ENCODE measurements at regions not wholly inside any gene's neighbourhood (a gene's known extent, or its start where the extent isn't known, plus 50 kb on each side); places are given as distances from the start of the nearest gene placed in this dataset.

- no peaks in the 10 kb centered on the region for H3K36me3 ChIP-seq (replicated peaks; ENCODE audit: low read depth, low read length)
- no peak overlapping the region for H3K27ac ChIP-seq (ENCODE audit: low read length)
- H3K9me3 ChIP-seq (ENCODE audit: insufficient read depth, low read length): no peaks in the 10 kb centered on the region
- no peak overlapping the region for H3K4me2 ChIP-seq (ENCODE audit: low read length)
- H2AFZ ChIP-seq (ENCODE audit: low read depth, low read length): no peak overlapping the region
- H3K9ac ChIP-seq (ENCODE audit: low read length): no peak overlapping the region
- TF ChIP-seq EZH2phosphoT487 (IDR thresholded peaks at IDR 0.05; ENCODE audit: low read depth) (no peak), CTCF (IDR thresholded peaks at IDR 0.05; ENCODE audit: low read depth, low read length) (no peak)
- H3K4me1 ChIP-seq (ENCODE audit: low read length): no peaks in the 10 kb centered on the region
- H3K27me3 ChIP-seq (ENCODE audit: low read depth, low read length): no peaks in the 10 kb centered on the region
- H4K20me1 ChIP-seq (ENCODE audit: insufficient read depth, low read length): no peaks in the 10 kb centered on the region
- no peaks in the 10 kb centered on the region for H3K79me2 ChIP-seq (ENCODE audit: low read length)
- no peak overlapping the region for H3K4me3 ChIP-seq (ENCODE audit: low read length)
Measured at GRCh38 chr13:61738236-61738750, 322.6 kb upstream of the PCDH20 start.

GRCh38 chr13:61734683-61735082 is 319.0 kb upstream of the PCDH20 start:
- H2AFZ ChIP-seq (ENCODE audit: low read depth, low read length): no peak overlapping the region
- H4K20me1 ChIP-seq (ENCODE audit: insufficient read depth, low read length): no peaks in the 10 kb centered on the region
- no peak overlapping the region for H3K9ac ChIP-seq (ENCODE audit: low read length)
- H3K4me1 ChIP-seq (ENCODE audit: low read length): no peaks in the 10 kb centered on the region
- no peak overlapping the region for H3K27ac ChIP-seq (ENCODE audit: low read length)
- no peaks in the 10 kb centered on the region for H3K27me3 ChIP-seq (ENCODE audit: low read depth, low read length)
- H3K79me2 ChIP-seq (ENCODE audit: low read length): no peaks in the 10 kb centered on the region
- no peaks in the 10 kb centered on the region for H3K36me3 ChIP-seq (replicated peaks; ENCODE audit: low read depth, low read length)
- no peaks in the 10 kb centered on the region for H3K9me3 ChIP-seq (ENCODE audit: insufficient read depth, low read length)
- no peak overlapping the region for H3K4me2 ChIP-seq (ENCODE audit: low read length)
- no peak overlapping the region for H3K4me3 ChIP-seq (ENCODE audit: low read length)
- TF ChIP-seq EZH2phosphoT487 (IDR thresholded peaks at IDR 0.05; ENCODE audit: low read depth): no peak
- no peak for TF ChIP-seq CTCF (IDR thresholded peaks at IDR 0.05; ENCODE audit: low read depth, low read length)

GRCh38 chr13:61728471-61728870 is 312.8 kb upstream of the PCDH20 start:
- no peak overlapping the region for H3K4me2 ChIP-seq (ENCODE audit: low read length)
- no peaks in the 10 kb centered on the region for H3K36me3 ChIP-seq (replicated peaks; ENCODE audit: low read depth, low read length)
- H2AFZ ChIP-seq (ENCODE audit: low read depth, low read length): no peak overlapping the region
- no peak overlapping the region for H3K9ac ChIP-seq (ENCODE audit: low read length)
- H3K9me3 ChIP-seq (ENCODE audit: insufficient read depth, low read length): no peaks in the 10 kb centered on the region
- H3K27ac ChIP-seq (ENCODE audit: low read length): no peak overlapping the region
- no peak for TF ChIP-seq CTCF (IDR thresholded peaks at IDR 0.05; ENCODE audit: low read depth, low read length)
- TF ChIP-seq EZH2phosphoT487 (IDR thresholded peaks at IDR 0.05; ENCODE audit: low read depth): no peak
- H3K27me3 ChIP-seq (ENCODE audit: low read depth, low read length): no peaks in the 10 kb centered on the region
- no peaks in the 10 kb centered on the region for H3K79me2 ChIP-seq (ENCODE audit: low read length)
- H3K4me3 ChIP-seq (ENCODE audit: low read length): no peak overlapping the region
- H3K4me1 ChIP-seq (ENCODE audit: low read length): no peaks in the 10 kb centered on the region
- H4K20me1 ChIP-seq (ENCODE audit: insufficient read depth, low read length): no peaks in the 10 kb centered on the region

GRCh38 chr13:61727767-61728166 is 312.1 kb upstream of the PCDH20 start:
- Histone ChIP-seq H3K4me2 (ENCODE audit: low read length) (no peak overlapping the region), H3K36me3 (replicated peaks; ENCODE audit: low read depth, low read length) (no peaks in the 10 kb centered on the region), H3K4me1 (ENCODE audit: low read length) (no peaks in the 10 kb centered on the region), H3K9me3 (ENCODE audit: insufficient read depth, low read length) (no peaks in the 10 kb centered on the region), H3K9ac (ENCODE audit: low read length) (no peak overlapping the region), H3K27ac (ENCODE audit: low read length) (no peak overlapping the region), H3K79me2 (ENCODE audit: low read length) (no peaks in the 10 kb centered on the region), H3K4me3 (ENCODE audit: low read length) (no peak overlapping the region), H4K20me1 (ENCODE audit: insufficient read depth, low read length) (no peaks in the 10 kb centered on the region), H2AFZ (ENCODE audit: low read depth, low read length) (no peak overlapping the region), H3K27me3 (ENCODE audit: low read depth, low read length) (no peaks in the 10 kb centered on the region)
- no peak for TF ChIP-seq EZH2phosphoT487 (IDR thresholded peaks at IDR 0.05; ENCODE audit: low read depth)

- no peak overlapping the region for H3K4me2 ChIP-seq (ENCODE audit: low read length)
- no peaks in the 10 kb centered on the region for H3K9me3 ChIP-seq (ENCODE audit: insufficient read depth, low read length)
- no peak overlapping the region for H3K9ac ChIP-seq (ENCODE audit: low read length)
- H3K4me3 ChIP-seq (ENCODE audit: low read length): no peak overlapping the region
- H3K79me2 ChIP-seq (ENCODE audit: low read length): no peaks in the 10 kb centered on the region
- no peaks in the 10 kb centered on the region for H4K20me1 ChIP-seq (ENCODE audit: insufficient read depth, low read length)
- H3K27ac ChIP-seq (ENCODE audit: low read length): no peak overlapping the region
- no peaks in the 10 kb centered on the region for H3K27me3 ChIP-seq (ENCODE audit: low read depth, low read length)
- H3K4me1 ChIP-seq (ENCODE audit: low read length): no peaks in the 10 kb centered on the region
- H2AFZ ChIP-seq (ENCODE audit: low read depth, low read length): no peak overlapping the region
- no peaks in the 10 kb centered on the region for H3K36me3 ChIP-seq (replicated peaks; ENCODE audit: low read depth, low read length)
- TF ChIP-seq CTCF (IDR thresholded peaks at IDR 0.05; ENCODE audit: low read depth, low read length) (no peak), EZH2phosphoT487 (IDR thresholded peaks at IDR 0.05; ENCODE audit: low read depth) (no peak)
Measured at GRCh38 chr13:61725806-61726205, 310.2 kb upstream of the PCDH20 start.
